Neural cell (in vitro differentiated cells): ENCODE measurements at regions not wholly inside any gene's neighbourhood (a gene's known extent, or its start where the extent isn't known, plus 50 kb on each side); places are given as distances from the start of the nearest gene placed in this dataset.
A peak's percentile ranks its signal among the peaks of the same experiment; 100 is the strongest.

Experiments
- H2AFZ ChIP-seq: fragments of 200-600, 300-800 bp; sonication (generic), shearing (Covaris generic); 2 replicates; pipeline ENCODE4 v1.6.0; 2014; ENCODE audit warnings: low read depth, mild to moderate bottlenecking, antibody characterized with exemption, low read length, moderate library complexity
- H3F3A ChIP-seq: fragments of 200-600 bp; shearing (Covaris generic); 2 replicates; pipeline ENCODE4 v1.6.1; 2016; ENCODE audit warnings: mild to moderate bottlenecking, moderate library complexity, mixed read lengths, antibody characterized with exemption, low read length; ENCODE audit not compliant: insufficient read depth, poor library complexity, severe bottlenecking
- H3K27ac ChIP-seq: fragments of 200-600, 300-800 bp; sonication (generic), shearing (Covaris generic); 2 replicates; pipeline ENCODE4 v1.5.1; 2014; ENCODE audit warnings: mild to moderate bottlenecking, low read length, moderate library complexity
- H3K27me3 ChIP-seq: fragments of 300-800, 200-600 bp; sonication (generic), shearing (Covaris generic); 2 replicates; pipeline ENCODE4 v1.6.0; 2014; ENCODE audit warnings: mild to moderate bottlenecking, low read depth, low read length, moderate library complexity; ENCODE audit not compliant: insufficient read depth
- H3K36me3 ChIP-seq: fragments of 300-800, 200-600 bp; sonication (generic), shearing (Covaris generic); 2 replicates; pipeline ENCODE4 v1.5.1; 2014; ENCODE audit warnings: mild to moderate bottlenecking, antibody characterized with exemption, low read length, moderate library complexity; ENCODE audit not compliant: insufficient read depth
- H3K4me2 ChIP-seq: fragments of 300-800, 200-600 bp; sonication (generic), shearing (Covaris generic); 2 replicates; pipeline ENCODE4 v1.6.0; 2014; ENCODE audit warnings: mild to moderate bottlenecking, low read length
- H3K4me3 ChIP-seq: fragments of 300-800, 200-600 bp; sonication (generic), shearing (Covaris generic); 2 replicates; pipeline ENCODE4 v1.5.1; 2014; ENCODE audit warnings: mild to moderate bottlenecking, low read length, moderate library complexity
- H3K79me2 ChIP-seq: fragments of 200-600 bp; shearing (Covaris generic); replicated peaks from 2 replicates; pipeline ENCODE4 v1.6.0; 2014; ENCODE audit warnings: mild to moderate bottlenecking, low read length, moderate library complexity; ENCODE audit not compliant: insufficient read depth
- H3K9ac ChIP-seq: fragments of 300-800, 200-600 bp; sonication (generic), shearing (Covaris generic); 2 replicates; pipeline ENCODE4 v1.6.1; 2016; ENCODE audit warnings: mild to moderate bottlenecking, low read length, mixed read lengths
- H3K9me2 ChIP-seq: fragments of 200-600 bp; shearing (Covaris generic); 2 replicates; pipeline ENCODE4 v1.6.1; 2016; ENCODE audit warnings: mild to moderate bottlenecking, low read length, mixed read lengths; ENCODE audit not compliant: insufficient read depth
- H3K9me3 ChIP-seq: fragments of 200-600, 300-800 bp; sonication (generic), shearing (Covaris generic); 2 replicates; pipeline ENCODE4 v1.6.1; 2016; ENCODE audit warnings: mild to moderate bottlenecking, mixed run types, low read length, moderate library complexity, mixed read lengths
- H4K20me1 ChIP-seq: fragments of 200-600 bp; shearing (Covaris generic); 2 replicates; pipeline ENCODE4 v1.6.1; 2016; ENCODE audit warnings: mild to moderate bottlenecking, mixed run types; ENCODE audit not compliant: insufficient read depth
- EP300 ChIP-seq: fragments of 450-650 bp; conservative IDR thresholded peaks from 2 replicates; pipeline ENCODE4 v1.6.1; 2014; ENCODE audit warnings: antibody characterized with exemption, mild to moderate bottlenecking, moderate library complexity; ENCODE audit not compliant: poor library complexity, severe bottlenecking
- EZH2 ChIP-seq: fragments of 200-600, 300-800 bp; shearing (Covaris generic), sonication (generic); IDR thresholded peaks from 2 replicates; pipeline ENCODE4 v1.6.1; 2014; ENCODE audit warnings: antibody characterized with exemption, low read length, borderline replicate concordance, mild to moderate bottlenecking; ENCODE audit not compliant: insufficient read depth, poor library complexity, severe bottlenecking
- MXI1 ChIP-seq: fragments of 450-650 bp; conservative IDR thresholded peaks from 2 replicates; pipeline ENCODE4 v1.6.1; 2014; ENCODE audit warnings: antibody characterized with exemption, mild to moderate bottlenecking; ENCODE audit not compliant: poor library complexity, severe bottlenecking
- POLR2AphosphoS5 ChIP-seq: IDR thresholded peaks from 2 replicates; pipeline ENCODE4 v1.6.1; 2012
- RAD21 ChIP-seq: fragments of 450-650 bp; conservative IDR thresholded peaks from 2 replicates; pipeline ENCODE4 v1.6.1; 2014; ENCODE audit warnings: antibody characterized with exemption, mild to moderate bottlenecking, moderate library complexity
- SMC3 ChIP-seq: fragments of 450-650 bp; conservative IDR thresholded peaks from 2 replicates; pipeline ENCODE4 v1.6.1; 2014; ENCODE audit warnings: antibody characterized with exemption, mild to moderate bottlenecking, moderate library complexity; ENCODE audit not compliant: poor library complexity
- TAF1 ChIP-seq: IDR thresholded peaks from 2 replicates; pipeline ENCODE4 v1.6.1; 2012; ENCODE audit warnings: low read depth
- TF ChIP-seq, protein P1 (sequence below): fragments of 450-650 bp; IDR thresholded peaks from 2 replicates; pipeline ENCODE4 v1.5.1; 2014; ENCODE audit warnings: antibody characterized with exemption, mild to moderate bottlenecking, moderate library complexity; ENCODE audit not compliant: poor library complexity, severe bottlenecking
- TF ChIP-seq, protein P2 (sequence below): IDR thresholded peaks from 2 replicates; pipeline ENCODE4 v1.6.1; 2012; ENCODE audit warnings: borderline replicate concordance

DNA sequence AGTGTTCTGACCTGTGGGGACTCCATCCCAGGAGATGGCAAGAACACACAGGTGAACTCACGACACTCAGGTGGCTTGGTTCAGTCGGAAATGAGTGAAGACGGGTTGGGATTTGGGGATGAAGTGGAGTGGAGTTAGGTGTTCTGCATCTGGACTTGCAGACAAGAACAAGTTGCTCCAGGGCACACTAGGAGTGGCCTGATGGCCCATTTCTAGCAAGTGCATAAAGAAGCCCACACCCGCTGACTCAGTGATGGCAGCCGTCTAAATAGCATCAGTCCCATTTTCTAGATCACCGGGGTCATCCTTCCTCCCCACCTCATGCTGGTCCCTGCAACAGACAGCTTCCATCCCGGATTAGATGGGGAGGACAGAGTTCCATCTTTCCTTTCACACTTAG is 278.4 kb downstream of the C1orf94 start (continued):
- TF ChIP-seq RAD21 = no peak

GRCh38 chr1:34460193-34460592 is 283.5 kb downstream of the C1orf94 start:
- TF ChIP-seq EP300 = no peak
- TF ChIP-seq MXI1 = no peak
- peak; percentile 20 for TF ChIP-seq SMC3
- TF ChIP-seq, protein P1, sequence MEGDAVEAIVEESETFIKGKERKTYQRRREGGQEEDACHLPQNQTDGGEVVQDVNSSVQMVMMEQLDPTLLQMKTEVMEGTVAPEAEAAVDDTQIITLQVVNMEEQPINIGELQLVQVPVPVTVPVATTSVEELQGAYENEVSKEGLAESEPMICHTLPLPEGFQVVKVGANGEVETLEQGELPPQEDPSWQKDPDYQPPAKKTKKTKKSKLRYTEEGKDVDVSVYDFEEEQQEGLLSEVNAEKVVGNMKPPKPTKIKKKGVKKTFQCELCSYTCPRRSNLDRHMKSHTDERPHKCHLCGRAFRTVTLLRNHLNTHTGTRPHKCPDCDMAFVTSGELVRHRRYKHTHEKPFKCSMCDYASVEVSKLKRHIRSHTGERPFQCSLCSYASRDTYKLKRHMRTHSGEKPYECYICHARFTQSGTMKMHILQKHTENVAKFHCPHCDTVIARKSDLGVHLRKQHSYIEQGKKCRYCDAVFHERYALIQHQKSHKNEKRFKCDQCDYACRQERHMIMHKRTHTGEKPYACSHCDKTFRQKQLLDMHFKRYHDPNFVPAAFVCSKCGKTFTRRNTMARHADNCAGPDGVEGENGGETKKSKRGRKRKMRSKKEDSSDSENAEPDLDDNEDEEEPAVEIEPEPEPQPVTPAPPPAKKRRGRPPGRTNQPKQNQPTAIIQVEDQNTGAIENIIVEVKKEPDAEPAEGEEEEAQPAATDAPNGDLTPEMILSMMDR = peak; percentile 27
- Histone ChIP-seq H3K27ac (no peak overlapping the region), H2AFZ (no peak overlapping the region), H3K36me3 (no peaks in the 10 kb centered on the region), H3F3A (no peaks in the 10 kb centered on the region), H3K27me3 (no peaks in the 10 kb centered on the region), H3K9ac (no peak overlapping the region), H3K79me2 (no peaks in the 10 kb centered on the region), H4K20me1 (no peaks in the 10 kb centered on the region), H3K9me3 (no peaks in the 10 kb centered on the region), H3K4me3 (no peak overlapping the region), H3K9me2 (no peaks in the 10 kb centered on the region), H3K4me2 (no peak overlapping the region)

- Histone ChIP-seq H3K36me3 (no peaks in the 10 kb centered on the region), H3K4me2 (no peak overlapping the region), H3K79me2 (no peaks in the 10 kb centered on the region), H3K9me3 (no peaks in the 10 kb centered on the region), H3F3A (no peaks in the 10 kb centered on the region), H4K20me1 (no peaks in the 10 kb centered on the region), H3K9ac (no peak overlapping the region), H2AFZ (no peak overlapping the region), H3K27ac (no peak overlapping the region), H3K9me2 (no peaks in the 10 kb centered on the region), H3K27me3 (no peaks in the 10 kb centered on the region), H3K4me3 (no peak overlapping the region)
- TF ChIP-seq EP300 (no peak), RAD21 (no peak)
These were observed 284.4 kb upstream of the GJB5 start for GRCh38 chr1:34470401-34470800.

DNA sequence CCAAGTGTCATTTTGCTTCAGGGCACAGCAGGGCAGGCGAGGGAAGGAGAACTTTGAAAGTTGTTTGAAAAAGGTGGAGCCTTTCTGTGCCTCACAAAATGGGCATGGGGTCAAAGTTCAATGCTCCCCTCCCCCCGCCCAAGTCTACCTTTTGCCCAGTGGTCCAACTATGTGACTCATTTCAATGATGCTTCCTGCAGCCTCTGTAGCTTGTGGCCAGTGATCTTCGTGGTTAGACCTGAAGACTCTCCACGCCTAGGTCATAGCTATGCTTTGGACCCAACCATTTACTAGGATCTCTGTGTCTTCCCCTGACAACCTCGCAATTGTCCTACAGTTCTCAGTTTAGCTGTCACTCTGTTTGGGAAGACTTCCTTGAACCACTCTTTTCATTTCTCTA is 280.3 kb upstream of the GJB5 start:
- no peak overlapping the region for H2AFZ ChIP-seq
- H3K79me2 ChIP-seq = no peaks in the 10 kb centered on the region
- H3K4me2 ChIP-seq = no peak overlapping the region
- no peaks in the 10 kb centered on the region for H3K36me3 ChIP-seq
- TF ChIP-seq TAF1 (no peak), EP300 (no peak), POLR2AphosphoS5 (no peak), EZH2 (no peak), SMC3 (no peak), MXI1 (no peak), RAD21 (no peak)
- TF ChIP-seq, protein P1 = no peak
- TF ChIP-seq, protein P2, sequence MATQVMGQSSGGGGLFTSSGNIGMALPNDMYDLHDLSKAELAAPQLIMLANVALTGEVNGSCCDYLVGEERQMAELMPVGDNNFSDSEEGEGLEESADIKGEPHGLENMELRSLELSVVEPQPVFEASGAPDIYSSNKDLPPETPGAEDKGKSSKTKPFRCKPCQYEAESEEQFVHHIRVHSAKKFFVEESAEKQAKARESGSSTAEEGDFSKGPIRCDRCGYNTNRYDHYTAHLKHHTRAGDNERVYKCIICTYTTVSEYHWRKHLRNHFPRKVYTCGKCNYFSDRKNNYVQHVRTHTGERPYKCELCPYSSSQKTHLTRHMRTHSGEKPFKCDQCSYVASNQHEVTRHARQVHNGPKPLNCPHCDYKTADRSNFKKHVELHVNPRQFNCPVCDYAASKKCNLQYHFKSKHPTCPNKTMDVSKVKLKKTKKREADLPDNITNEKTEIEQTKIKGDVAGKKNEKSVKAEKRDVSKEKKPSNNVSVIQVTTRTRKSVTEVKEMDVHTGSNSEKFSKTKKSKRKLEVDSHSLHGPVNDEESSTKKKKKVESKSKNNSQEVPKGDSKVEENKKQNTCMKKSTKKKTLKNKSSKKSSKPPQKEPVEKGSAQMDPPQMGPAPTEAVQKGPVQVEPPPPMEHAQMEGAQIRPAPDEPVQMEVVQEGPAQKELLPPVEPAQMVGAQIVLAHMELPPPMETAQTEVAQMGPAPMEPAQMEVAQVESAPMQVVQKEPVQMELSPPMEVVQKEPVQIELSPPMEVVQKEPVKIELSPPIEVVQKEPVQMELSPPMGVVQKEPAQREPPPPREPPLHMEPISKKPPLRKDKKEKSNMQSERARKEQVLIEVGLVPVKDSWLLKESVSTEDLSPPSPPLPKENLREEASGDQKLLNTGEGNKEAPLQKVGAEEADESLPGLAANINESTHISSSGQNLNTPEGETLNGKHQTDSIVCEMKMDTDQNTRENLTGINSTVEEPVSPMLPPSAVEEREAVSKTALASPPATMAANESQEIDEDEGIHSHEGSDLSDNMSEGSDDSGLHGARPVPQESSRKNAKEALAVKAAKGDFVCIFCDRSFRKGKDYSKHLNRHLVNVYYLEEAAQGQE = no peak
- H3K27me3 ChIP-seq = no peaks in the 10 kb centered on the region
- no peak overlapping the region for H3K4me3 ChIP-seq
- H4K20me1 ChIP-seq = no peaks in the 10 kb centered on the region
- H3K27ac ChIP-seq = no peak overlapping the region
- no peak overlapping the region for H3K9ac ChIP-seq
- no peaks in the 10 kb centered on the region for H3K9me2 ChIP-seq
- no peaks in the 10 kb centered on the region for H3K9me3 ChIP-seq
- no peaks in the 10 kb centered on the region for H3F3A ChIP-seq
